Spleen (tissue), 11 donors: ENCODE measurements at regions not wholly inside any gene's neighbourhood (a gene's known extent, or its start where the extent isn't known, plus 50 kb on each side); places are given as distances from the start of the nearest gene placed in this dataset.

Experiments used
- DNase-seq: peaks from one replicate; pipeline ENCODE4 v3.0.0-alpha.2; 2020
- H3K27ac ChIP-seq, 8 donors: fragments of 200-600 bp; sonication (generic) in 7 of 8; 1 replicate in 4 of 8; 2 replicates in 4 of 8; pipeline versions ENCODE4 v1.5.0 to v1.8.0; 2016 to 2021; ENCODE audit warnings: inconsistent platforms in 4 of 8, mild to moderate bottlenecking in 4 of 8, moderate library complexity in 1 of 8
- H3K27me3 ChIP-seq, 7 donors: fragments of 200-600 bp; sonication (generic) in 6 of 7; replicated peaks in 1 of 7; 1 replicate in 4 of 7; 2 replicates in 3 of 7; pipeline versions ENCODE4 v1.5.0 to v1.8.0; 2016 to 2021; ENCODE audit warnings: inconsistent platforms in 3 of 7, mild to moderate bottlenecking in 1 of 7
- H3K36me3 ChIP-seq, 6 donors: fragments of 200-600 bp; sonication (generic) in 5 of 6; 1 replicate in 4 of 6; 2 replicates in 2 of 6; pipeline versions ENCODE4 v1.5.0 to v1.8.0; 2016 to 2021; ENCODE audit warnings: inconsistent platforms in 2 of 6
- H3K4me1 ChIP-seq, 6 donors: fragments of 200-600 bp; sonication (generic) in 5 of 6; 1 replicate in 3 of 6; 2 replicates in 3 of 6; pipeline versions ENCODE4 v1.5.0 to v1.8.0; 2016 to 2021; ENCODE audit warnings: inconsistent platforms in 3 of 6
- H3K4me3 ChIP-seq, 8 donors: fragments of 200-600 bp; sonication (generic) in 7 of 8; 1 replicate in 4 of 8; 2 replicates in 4 of 8; pipeline versions ENCODE4 v1.5.0 to v1.8.0; 2016 to 2021; ENCODE audit warnings: inconsistent platforms in 4 of 8, mild to moderate bottlenecking in 4 of 8, moderate library complexity in 2 of 8
- H3K9me3 ChIP-seq, 8 donors: fragments of 200-600 bp; sonication (generic) in 7 of 8; 1 replicate in 4 of 8; 2 replicates in 4 of 8; pipeline versions ENCODE4 v1.5.0 to v1.8.0; 2016 to 2021; ENCODE audit warnings: inconsistent platforms in 4 of 8
- CTCF ChIP-seq, 11 experiments: fragments of 200-600 bp in 7 of 11; fragments of 450-650 bp in 4 of 11; sonication (generic) in 4 of 11; IDR thresholded peaks in 8 of 11; conservative IDR thresholded peaks in 3 of 11; 1 replicate in 7 of 11; 2 replicates in 4 of 11; pipeline versions ENCODE4 v1.4.0 to v1.8.0; 2016 to 2021; ENCODE audit warnings: antibody characterized with exemption in 11 of 11, inconsistent platforms in 4 of 11, mild to moderate bottlenecking in 1 of 11
- POLR2A ChIP-seq, 3 donors: fragments of 450-650 bp; IDR thresholded peaks; one replicate each; pipeline ENCODE4 v1.5.1; 2017; ENCODE audit warnings: antibody characterized with exemption in 3 of 3, mild to moderate bottlenecking in 1 of 3
- POLR2AphosphoS5 ChIP-seq, 3 donors: sonication (generic); formaldehyde crosslinking; IDR thresholded peaks; one replicate each; pipeline ENCODE4 v1.5.1; 2017; ENCODE audit warnings: antibody characterized with exemption in 3 of 3
- WGBS, 5 donors: extraction: QIAGEN DNeasy Blood & Tissue Kit in 3 of 5; methylation state at CpG; one replicate each; pipeline versions ENCODE4 v1.1.5 to v1.1.7; 2013 to 2018; 5-methylcytosine and 5-hydroxymethylcytosine counted together
- intact Hi-C: fragments of 100-400 bp; cut with DNase I; formaldehyde crosslinking; loops from one replicate; pipeline ENCODE4 v1.15.0; 2023; ENCODE audit warnings: low total_unique reads
- donor health status: healthy with polysubstance abuse.
- donor health status: DM: no; HTN: no; CAD: no; lungs with moderate emphysema.
- donor health status: DM: no; HTN: no; CAD: no.
- donor health status: Bipolar disorder and iron deficiency.
- donor health status: healthy.
- donor health status: DM: no; HTN: no; CAD: no.
- donor health status: DM: yes; HTN: yes; CAD: no.

- no peak overlapping the region for H3K4me3 ChIP-seq
- H3K27me3 ChIP-seq, result no peaks in the 10 kb centered on the region
- intact Hi-C loops, result no loop called here
- H3K36me3 ChIP-seq, result no peaks in the 10 kb centered on the region
- DNase-seq, result no peak
- no peaks in the 10 kb centered on the region for H3K9me3 ChIP-seq
- H3K4me1 ChIP-seq, result peaks cover 0 to 4% (median 0%) of the 10 kb centered on the region in 6 donors
- WGBS, 5 donors, result 59 to 91% (median 80%) methylated on average over 3 of the region's 3 CpGs
- H3K27ac ChIP-seq, result no peak overlapping the region
- TF ChIP-seq POLR2AphosphoS5 (IDR thresholded peaks at IDR 0.05) (no peak), CTCF (IDR thresholded peaks at IDR 0.05 in 8 of 11, conservative IDR thresholded peaks at IDR 0.05 in 3 of 11) (no peak), POLR2A (IDR thresholded peaks at IDR 0.05) (no peak)
Measured at GRCh38 chr5:103480246-103480645, 82.3 kb downstream of the NUDT12 start.

GRCh38 chr5:103477678-103478077, 84.9 kb downstream of the NUDT12 start:
- intact Hi-C loops, result no loop called here
- WGBS, 5 donors, result 78 to 100% (median 89%) methylated on average over 1 of the region's 1 CpG
- H3K27me3 ChIP-seq, result no peaks in the 10 kb centered on the region
- peaks cover 0 to 17% (median 0%) of the 10 kb centered on the region in 6 donors for H3K4me1 ChIP-seq
- H3K27ac ChIP-seq, result no peak overlapping the region
- TF ChIP-seq POLR2AphosphoS5 (IDR thresholded peaks at IDR 0.05) (no peak), CTCF (IDR thresholded peaks at IDR 0.05 in 8 of 11, conservative IDR thresholded peaks at IDR 0.05 in 3 of 11) (no peak), POLR2A (IDR thresholded peaks at IDR 0.05) (no peak)
- no peak overlapping the region for H3K4me3 ChIP-seq
- no peak for DNase-seq
- H3K9me3 ChIP-seq, result no peaks in the 10 kb centered on the region
- H3K36me3 ChIP-seq, result no peaks in the 10 kb centered on the region

DNA sequence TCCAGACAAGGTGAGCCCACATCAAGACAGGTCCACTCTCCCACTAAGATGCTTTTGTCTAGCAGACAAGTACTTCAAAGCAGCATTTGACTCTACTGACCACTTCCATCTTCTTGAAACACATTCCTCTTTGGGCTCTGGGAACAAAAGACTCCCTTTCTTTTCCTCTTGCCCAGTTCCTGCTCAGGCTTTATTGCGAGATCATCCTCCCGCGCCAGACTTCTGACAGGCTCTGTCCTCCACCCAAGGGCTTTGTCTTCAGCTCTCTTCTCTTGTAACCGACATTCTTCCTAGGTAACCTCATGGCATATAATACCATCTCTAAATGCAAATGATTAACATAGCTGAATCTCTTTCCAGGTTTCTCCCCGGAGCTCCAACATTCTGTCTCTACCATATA, 85.8 kb downstream of the NUDT12 start:
- H3K27ac ChIP-seq, result no peak overlapping the region
- H3K9me3 ChIP-seq, result no peaks in the 10 kb centered on the region
- WGBS, 5 donors, result 79 to 89% (median 85%) methylated on average over 5 of the region's 5 CpGs
- H3K27me3 ChIP-seq, result no peaks in the 10 kb centered on the region
- intact Hi-C loops, result no loop called here
- H3K4me3 ChIP-seq, result no peak overlapping the region
- H3K36me3 ChIP-seq, result no peaks in the 10 kb centered on the region
- peaks cover 0 to 17% (median 0%) of the 10 kb centered on the region in 6 donors for H3K4me1 ChIP-seq
- DNase-seq, result no peak
- no peak for TF ChIP-seq POLR2AphosphoS5 (IDR thresholded peaks at IDR 0.05)

DNA sequence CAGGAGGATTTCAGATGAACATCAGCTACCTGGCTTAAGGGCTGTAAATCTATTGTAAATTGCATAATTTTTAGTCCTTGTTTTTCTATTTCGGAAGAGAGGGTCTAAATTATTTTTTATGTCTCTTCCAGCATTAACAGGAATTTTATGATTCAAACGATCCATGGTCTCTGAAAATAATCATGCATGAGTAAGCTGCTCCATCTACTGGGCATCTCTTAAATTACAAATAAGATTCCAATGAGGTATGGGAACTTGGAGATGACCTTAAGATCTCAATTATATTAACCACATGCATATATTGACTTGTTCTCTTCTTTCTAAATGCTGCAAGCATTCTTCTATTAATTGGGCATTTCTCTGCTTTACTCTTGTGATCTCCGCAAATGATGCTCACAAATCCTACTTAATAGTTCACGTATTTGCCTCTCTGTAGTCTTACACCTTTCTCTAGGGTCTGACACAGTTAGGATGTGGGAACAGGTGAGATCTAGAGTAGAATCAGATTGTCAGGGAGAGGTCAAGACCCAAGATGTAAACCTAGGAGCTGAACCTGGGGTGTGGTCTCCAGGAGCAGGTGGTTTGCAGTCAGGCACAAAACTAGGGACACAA, 86.9 kb downstream of the NUDT12 start:
- DNase-seq, result no peak
- TF ChIP-seq CTCF (IDR thresholded peaks at IDR 0.05 in 8 of 11, conservative IDR thresholded peaks at IDR 0.05 in 3 of 11) (peak; percentile 19 to 65 (median 60)), POLR2AphosphoS5 (IDR thresholded peaks at IDR 0.05) (no peak)
- WGBS, 5 donors, result 38 to 44% (median 40%) methylated on average over 4 of the region's 4 CpGs

More for the DNA sequence above, 86.9 kb downstream of the NUDT12 start:
- H3K4me1 ChIP-seq, result peaks cover 0 to 17% (median 0%) of the 10 kb centered on the region in 6 donors
- no peaks in the 10 kb centered on the region for H3K27me3 ChIP-seq
- no peaks in the 10 kb centered on the region for H3K36me3 ChIP-seq
- peak overlapping the region in 1 of 8 donors; percentile 82 for H3K27ac ChIP-seq
- no peaks in the 10 kb centered on the region for H3K9me3 ChIP-seq
- intact Hi-C loops, result loop anchor here (2.0 kb wide), 1 partner anchor 245 kb away; no protein-coding TSS in a partner anchor
- H3K4me3 ChIP-seq, result no peak overlapping the region
